BJ (cell line): ENCODE measurements at regions not wholly inside any gene's neighbourhood (a gene's known extent, or its start where the extent isn't known, plus 50 kb on each side); places are given as distances from the start of the nearest gene placed in this dataset.

Experiments used
- CTCF ChIA-PET: fragments of 350-600 bp; formaldehyde crosslinking; extraction: SDS; loops from one replicate; lab custom pipeline; 2021; ENCODE audit warnings: antibody characterized with exemption, inconsistent platforms; lab: Yijun Ruan, JAX
- POLR2A ChIA-PET: fragments of 300-600 bp; sonication (Branson Sonifier 250); formaldehyde crosslinking; extraction: SDS; loops from one replicate; lab custom pipeline; 2021; ENCODE audit warnings: antibody characterized with exemption; lab: Charles Lee
- DNase-seq: peaks from one replicate; pipeline ENCODE4 v3.0.0-alpha.2; 2011; ENCODE audit warnings: low read depth
- H3K27me3 ChIP-seq: 2 replicates; pipeline ENCODE4 v1.6.0; 2011; ENCODE audit warnings: low read length; ENCODE audit not compliant: control insufficient read depth, insufficient read depth
- H3K36me3 ChIP-seq: 2 replicates; pipeline ENCODE4 v1.5.1; 2011; ENCODE audit warnings: low read length; ENCODE audit not compliant: control insufficient read depth, insufficient read depth
- H3K4me3 ChIP-seq: 2 replicates; pipeline ENCODE4 v1.5.1; 2011; ENCODE audit warnings: low read depth, mild to moderate bottlenecking, control low read depth, low read length
- CTCF ChIP-seq: IDR thresholded peaks from 2 replicates; pipeline ENCODE4 v1.5.1; 2011; ENCODE audit warnings: low read depth, mild to moderate bottlenecking, control low read depth, inconsistent platforms, low read length, moderate library complexity; ENCODE audit not compliant: insufficient read depth

- no peak for DNase-seq
- no peak for TF ChIP-seq CTCF
- Histone ChIP-seq H3K27me3 (no peaks in the 10 kb centered on the region), H3K4me3 (no peak overlapping the region), H3K36me3 (no peaks in the 10 kb centered on the region)
- ChIA-PET POLR2A (no interaction called here), CTCF (no interaction called here)
Measured at GRCh38 chr9:73906671-73907070, 590.5 kb upstream of the RORB start.

DNA sequence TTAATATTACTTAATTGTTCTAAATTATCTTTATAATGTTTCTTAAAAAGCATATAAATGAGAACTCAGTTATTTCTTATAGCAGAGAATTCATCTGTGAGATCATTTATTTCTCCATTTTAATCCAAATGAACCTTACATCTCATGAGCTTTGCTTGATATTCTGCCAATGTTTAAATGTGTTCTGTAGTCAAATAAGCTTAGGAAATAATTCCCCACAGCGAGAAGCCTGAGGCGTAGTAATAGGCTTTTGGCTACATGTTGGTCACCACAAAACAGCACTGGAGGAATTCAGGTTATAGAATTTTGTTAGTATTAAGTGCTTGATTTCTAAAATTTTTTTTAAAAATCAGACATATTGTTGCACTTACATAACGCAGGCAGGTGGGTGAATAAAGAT lies 585.3 kb upstream of the RORB start:
- ChIA-PET POLR2A (no interaction called here), CTCF (no interaction called here)
- no peak for DNase-seq
- no peak overlapping the region for H3K4me3 ChIP-seq
- TF ChIP-seq CTCF, result no peak
- H3K27me3 ChIP-seq, result no peaks in the 10 kb centered on the region
- H3K36me3 ChIP-seq, result no peaks in the 10 kb centered on the region

GRCh38 chr9:73916016-73916673 lies 581.0 kb upstream of the RORB start:
- POLR2A ChIA-PET, result no interaction called here
- CTCF ChIA-PET, result no interaction called here
- H3K4me3 ChIP-seq, result no peak overlapping the region
- H3K36me3 ChIP-seq, result no peaks in the 10 kb centered on the region
- H3K27me3 ChIP-seq, result no peaks in the 10 kb centered on the region
- TF ChIP-seq CTCF, result no peak
- DNase-seq, result no peak

DNA sequence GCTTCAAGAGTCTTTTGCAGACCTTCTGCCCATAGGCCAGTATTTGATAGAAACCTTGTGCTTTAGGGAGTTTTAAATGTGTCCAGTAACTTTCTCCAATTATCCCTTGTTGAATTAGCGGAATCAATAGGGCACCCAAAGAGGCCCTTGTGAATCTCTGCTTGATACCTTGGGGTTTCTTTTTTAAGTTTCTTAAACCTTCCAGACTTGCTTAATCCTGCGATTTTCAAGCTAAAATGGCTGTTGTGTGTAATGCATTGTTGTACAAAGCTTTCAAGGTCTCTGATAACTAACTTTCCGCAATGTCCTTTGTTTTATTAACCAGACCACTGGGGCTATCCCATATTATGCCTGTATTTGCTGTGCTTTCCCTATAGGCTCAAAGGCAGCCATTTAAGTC lies 577.4 kb upstream of the RORB start:
- Histone ChIP-seq H3K4me3 (no peak overlapping the region), H3K27me3 (no peaks in the 10 kb centered on the region), H3K36me3 (no peaks in the 10 kb centered on the region)
- ChIA-PET POLR2A (no interaction called here), CTCF (no interaction called here)
- no peak for DNase-seq
- TF ChIP-seq CTCF, result no peak

DNA sequence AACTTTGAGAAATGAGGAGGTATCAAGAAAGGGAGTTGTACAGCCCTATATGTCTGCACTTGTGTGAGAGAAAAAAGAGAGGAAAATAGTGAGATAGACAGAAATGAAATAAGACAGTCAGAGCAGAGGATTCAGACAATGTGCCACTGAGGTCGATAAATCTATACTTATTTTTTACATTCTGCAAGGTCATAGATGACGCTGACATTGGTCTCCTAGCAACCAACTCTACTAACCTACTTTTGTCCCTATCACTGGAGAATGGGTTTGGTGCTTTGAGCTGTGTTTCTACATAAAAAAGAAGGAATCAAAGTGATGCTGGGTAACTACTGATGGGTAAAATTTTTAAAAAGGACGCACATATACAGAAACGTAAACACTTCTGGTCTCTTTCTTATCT lies 573.3 kb upstream of the RORB start:
- Histone ChIP-seq H3K36me3 (no peaks in the 10 kb centered on the region), H3K4me3 (no peak overlapping the region), H3K27me3 (no peaks in the 10 kb centered on the region)
- DNase-seq, result no peak
- ChIA-PET CTCF (interaction anchor here (0.6 kb wide), 1 partner anchor 279 kb away, joined by 3 read pairs; no protein-coding TSS in a partner anchor), POLR2A (no interaction called here)
- TF ChIP-seq CTCF, result no peak
